ENCODE measurements at regions not wholly inside any gene's neighbourhood (a gene's known extent, or its start where the extent isn't known, plus 50 kb on each side); places are given as distances from the start of the nearest gene placed in this dataset.

GRCh38 chr4:28976369-28976768 is 1743.8 kb upstream of the PCDH7 start:
- no peaks in the 10 kb centered on the region for H3K36me3 ChIP-seq (ENCODE audit: control insufficient read depth in 2 of 2, insufficient read depth in 2 of 2, low read length in 2 of 2)
- H3K27me3 ChIP-seq (ENCODE audit: control insufficient read depth in 2 of 2, insufficient read depth in 2 of 2, low read length in 2 of 2): no peaks in the 10 kb centered on the region
- H3K4me1 ChIP-seq (ENCODE audit: control insufficient read depth in 2 of 2, insufficient read depth in 2 of 2, low read length in 2 of 2): no peaks in the 10 kb centered on the region
- no peaks in the 10 kb centered on the region for H3K9me3 ChIP-seq (ENCODE audit: control insufficient read depth in 2 of 2, low read length in 2 of 2)
- no peak overlapping the region for H3K27ac ChIP-seq (ENCODE audit: low read depth in 2 of 2, low read length in 2 of 2)
- no peak overlapping the region for H3K4me3 ChIP-seq (ENCODE audit: low read length in 2 of 2)
- no peak overlapping the region for H3K9ac ChIP-seq (ENCODE audit: low read depth in 1 of 2, low read length in 2 of 2)

GRCh38 chr4:29002151-29002550 is 1718.0 kb upstream of the PCDH7 start:
- Histone ChIP-seq H3K27ac (ENCODE audit: low read depth in 2 of 2, low read length in 2 of 2) (no peak overlapping the region), H3K9ac (ENCODE audit: low read depth in 1 of 2, low read length in 2 of 2) (no peak overlapping the region), H3K27me3 (ENCODE audit: control insufficient read depth in 2 of 2, insufficient read depth in 2 of 2, low read length in 2 of 2) (no peaks in the 10 kb centered on the region), H3K36me3 (ENCODE audit: control insufficient read depth in 2 of 2, insufficient read depth in 2 of 2, low read length in 2 of 2) (no peaks in the 10 kb centered on the region), H3K4me3 (ENCODE audit: low read length in 2 of 2) (no peak overlapping the region), H3K9me3 (ENCODE audit: control insufficient read depth in 2 of 2, low read length in 2 of 2) (no peaks in the 10 kb centered on the region), H3K4me1 (ENCODE audit: control insufficient read depth in 2 of 2, insufficient read depth in 2 of 2, low read length in 2 of 2) (no peaks in the 10 kb centered on the region)

- H3K36me3 ChIP-seq (ENCODE audit: control insufficient read depth in 2 of 2, insufficient read depth in 2 of 2, low read length in 2 of 2): no peaks in the 10 kb centered on the region
- no peaks in the 10 kb centered on the region for H3K4me1 ChIP-seq (ENCODE audit: control insufficient read depth in 2 of 2, insufficient read depth in 2 of 2, low read length in 2 of 2)
- H3K27me3 ChIP-seq (ENCODE audit: control insufficient read depth in 2 of 2, insufficient read depth in 2 of 2, low read length in 2 of 2): no peaks in the 10 kb centered on the region
- no peak overlapping the region for H3K27ac ChIP-seq (ENCODE audit: low read depth in 2 of 2, low read length in 2 of 2)
- no peak overlapping the region for H3K9ac ChIP-seq (ENCODE audit: low read depth in 1 of 2, low read length in 2 of 2)
- H3K4me3 ChIP-seq (ENCODE audit: low read length in 2 of 2): no peak overlapping the region
- H3K9me3 ChIP-seq (ENCODE audit: control insufficient read depth in 2 of 2, low read length in 2 of 2): no peaks in the 10 kb centered on the region
These were observed 1714.3 kb upstream of the PCDH7 start for GRCh38 chr4:29005838-29006237.

- Histone ChIP-seq H3K9me3 (ENCODE audit: control insufficient read depth in 2 of 2, low read length in 2 of 2) (no peaks in the 10 kb centered on the region), H3K4me3 (ENCODE audit: low read length in 2 of 2) (no peak overlapping the region), H3K27me3 (ENCODE audit: control insufficient read depth in 2 of 2, insufficient read depth in 2 of 2, low read length in 2 of 2) (no peaks in the 10 kb centered on the region), H3K4me1 (ENCODE audit: control insufficient read depth in 2 of 2, insufficient read depth in 2 of 2, low read length in 2 of 2) (no peaks in the 10 kb centered on the region), H3K36me3 (ENCODE audit: control insufficient read depth in 2 of 2, insufficient read depth in 2 of 2, low read length in 2 of 2) (no peaks in the 10 kb centered on the region), H3K9ac (ENCODE audit: low read depth in 1 of 2, low read length in 2 of 2) (no peak overlapping the region), H3K27ac (ENCODE audit: low read depth in 2 of 2, low read length in 2 of 2) (no peak overlapping the region)
These were observed 1710.3 kb upstream of the PCDH7 start for GRCh38 chr4:29009908-29010307.

GRCh38 chr4:29013341-29013740 is 1706.8 kb upstream of the PCDH7 start:
- H3K27me3 ChIP-seq (ENCODE audit: control insufficient read depth in 2 of 2, insufficient read depth in 2 of 2, low read length in 2 of 2): no peaks in the 10 kb centered on the region

GRCh38 chr4:29014555-29014954 is 1705.6 kb upstream of the PCDH7 start:
- Histone ChIP-seq H3K27ac (ENCODE audit: low read depth in 2 of 2, low read length in 2 of 2) (no peak overlapping the region), H3K9ac (ENCODE audit: low read depth in 1 of 2, low read length in 2 of 2) (no peak overlapping the region), H3K9me3 (ENCODE audit: control insufficient read depth in 2 of 2, low read length in 2 of 2) (no peaks in the 10 kb centered on the region), H3K36me3 (ENCODE audit: control insufficient read depth in 2 of 2, insufficient read depth in 2 of 2, low read length in 2 of 2) (no peaks in the 10 kb centered on the region), H3K27me3 (ENCODE audit: control insufficient read depth in 2 of 2, insufficient read depth in 2 of 2, low read length in 2 of 2) (no peaks in the 10 kb centered on the region), H3K4me3 (ENCODE audit: low read length in 2 of 2) (no peak overlapping the region), H3K4me1 (ENCODE audit: control insufficient read depth in 2 of 2, insufficient read depth in 2 of 2, low read length in 2 of 2) (no peaks in the 10 kb centered on the region)

More at GRCh38 chr4:29013341-29013740, 1706.8 kb upstream of the PCDH7 start:
- H3K9ac ChIP-seq (ENCODE audit: low read depth in 1 of 2, low read length in 2 of 2): no peak overlapping the region
- H3K9me3 ChIP-seq (ENCODE audit: control insufficient read depth in 2 of 2, low read length in 2 of 2): no peaks in the 10 kb centered on the region
- H3K36me3 ChIP-seq (ENCODE audit: control insufficient read depth in 2 of 2, insufficient read depth in 2 of 2, low read length in 2 of 2): no peaks in the 10 kb centered on the region
- no peak overlapping the region for H3K27ac ChIP-seq (ENCODE audit: low read depth in 2 of 2, low read length in 2 of 2)
- no peaks in the 10 kb centered on the region for H3K4me1 ChIP-seq (ENCODE audit: control insufficient read depth in 2 of 2, insufficient read depth in 2 of 2, low read length in 2 of 2)
- no peak overlapping the region for H3K4me3 ChIP-seq (ENCODE audit: low read length in 2 of 2)

- Histone ChIP-seq H3K9ac (ENCODE audit: low read depth in 1 of 2, low read length in 2 of 2) (no peak overlapping the region), H3K36me3 (ENCODE audit: control insufficient read depth in 2 of 2, insufficient read depth in 2 of 2, low read length in 2 of 2) (no peaks in the 10 kb centered on the region), H3K9me3 (ENCODE audit: control insufficient read depth in 2 of 2, low read length in 2 of 2) (no peaks in the 10 kb centered on the region), H3K4me3 (ENCODE audit: low read length in 2 of 2) (no peak overlapping the region), H3K27me3 (ENCODE audit: control insufficient read depth in 2 of 2, insufficient read depth in 2 of 2, low read length in 2 of 2) (no peaks in the 10 kb centered on the region), H3K4me1 (ENCODE audit: control insufficient read depth in 2 of 2, insufficient read depth in 2 of 2, low read length in 2 of 2) (no peaks in the 10 kb centered on the region), H3K27ac (ENCODE audit: low read depth in 2 of 2, low read length in 2 of 2) (no peak overlapping the region)
These were observed 1686.5 kb upstream of the PCDH7 start for GRCh38 chr4:29033703-29034102.

GRCh38 chr4:29037501-29037900 is 1682.7 kb upstream of the PCDH7 start:
- H3K4me1 ChIP-seq (ENCODE audit: control insufficient read depth in 2 of 2, insufficient read depth in 2 of 2, low read length in 2 of 2): no peaks in the 10 kb centered on the region
- no peaks in the 10 kb centered on the region for H3K9me3 ChIP-seq (ENCODE audit: control insufficient read depth in 2 of 2, low read length in 2 of 2)
- no peak overlapping the region for H3K9ac ChIP-seq (ENCODE audit: low read depth in 1 of 2, low read length in 2 of 2)
- no peaks in the 10 kb centered on the region for H3K36me3 ChIP-seq (ENCODE audit: control insufficient read depth in 2 of 2, insufficient read depth in 2 of 2, low read length in 2 of 2)
- H3K27ac ChIP-seq (ENCODE audit: low read depth in 2 of 2, low read length in 2 of 2): no peak overlapping the region
- H3K27me3 ChIP-seq (ENCODE audit: control insufficient read depth in 2 of 2, insufficient read depth in 2 of 2, low read length in 2 of 2): no peaks in the 10 kb centered on the region
- H3K4me3 ChIP-seq (ENCODE audit: low read length in 2 of 2): no peak overlapping the region

- Histone ChIP-seq H3K27ac (ENCODE audit: low read depth in 2 of 2, low read length in 2 of 2) (no peak overlapping the region), H3K9me3 (ENCODE audit: control insufficient read depth in 2 of 2, low read length in 2 of 2) (no peaks in the 10 kb centered on the region), H3K36me3 (ENCODE audit: control insufficient read depth in 2 of 2, insufficient read depth in 2 of 2, low read length in 2 of 2) (no peaks in the 10 kb centered on the region), H3K4me1 (ENCODE audit: control insufficient read depth in 2 of 2, insufficient read depth in 2 of 2, low read length in 2 of 2) (no peaks in the 10 kb centered on the region), H3K4me3 (ENCODE audit: low read length in 2 of 2) (no peak overlapping the region), H3K9ac (ENCODE audit: low read depth in 1 of 2, low read length in 2 of 2) (no peak overlapping the region), H3K27me3 (ENCODE audit: control insufficient read depth in 2 of 2, insufficient read depth in 2 of 2, low read length in 2 of 2) (no peaks in the 10 kb centered on the region)
These were observed 1676.8 kb upstream of the PCDH7 start for GRCh38 chr4:29043411-29043810.

GRCh38 chr4:29046186-29046585 is 1674.0 kb upstream of the PCDH7 start:
- Histone ChIP-seq H3K9ac (ENCODE audit: low read depth in 1 of 2, low read length in 2 of 2) (no peak overlapping the region), H3K27me3 (ENCODE audit: control insufficient read depth in 2 of 2, insufficient read depth in 2 of 2, low read length in 2 of 2) (no peaks in the 10 kb centered on the region)

GRCh38 chr4:29046781-29047180 is 1673.4 kb upstream of the PCDH7 start:
- Histone ChIP-seq H3K9me3 (ENCODE audit: control insufficient read depth in 2 of 2, low read length in 2 of 2) (no peaks in the 10 kb centered on the region), H3K4me1 (ENCODE audit: control insufficient read depth in 2 of 2, insufficient read depth in 2 of 2, low read length in 2 of 2) (no peaks in the 10 kb centered on the region), H3K9ac (ENCODE audit: low read depth in 1 of 2, low read length in 2 of 2) (no peak overlapping the region), H3K36me3 (ENCODE audit: control insufficient read depth in 2 of 2, insufficient read depth in 2 of 2, low read length in 2 of 2) (no peaks in the 10 kb centered on the region), H3K4me3 (ENCODE audit: low read length in 2 of 2) (no peak overlapping the region), H3K27ac (ENCODE audit: low read depth in 2 of 2, low read length in 2 of 2) (no peak overlapping the region), H3K27me3 (ENCODE audit: control insufficient read depth in 2 of 2, insufficient read depth in 2 of 2, low read length in 2 of 2) (no peaks in the 10 kb centered on the region)

More at GRCh38 chr4:29046186-29046585, 1674.0 kb upstream of the PCDH7 start:
- no peak overlapping the region for H3K27ac ChIP-seq (ENCODE audit: low read depth in 2 of 2, low read length in 2 of 2)
- H3K36me3 ChIP-seq (ENCODE audit: control insufficient read depth in 2 of 2, insufficient read depth in 2 of 2, low read length in 2 of 2): no peaks in the 10 kb centered on the region
- no peaks in the 10 kb centered on the region for H3K4me1 ChIP-seq (ENCODE audit: control insufficient read depth in 2 of 2, insufficient read depth in 2 of 2, low read length in 2 of 2)
- H3K4me3 ChIP-seq (ENCODE audit: low read length in 2 of 2): no peak overlapping the region
- H3K9me3 ChIP-seq (ENCODE audit: control insufficient read depth in 2 of 2, low read length in 2 of 2): no peaks in the 10 kb centered on the region

All from mucosa of rectum (tissue), 2 donors.